Fibroblast of skin of back (primary cell): ENCODE measurements at regions not wholly inside any gene's neighbourhood (a gene's known extent, or its start where the extent isn't known, plus 50 kb on each side); places are given as distances from the start of the nearest gene placed in this dataset.
"Not testable (repeated sequence)": the region's sequence is repeated elsewhere in the genome, so short reads cannot be mapped to it uniquely, and the experiment has no call there.

Experiments used
- DNase-seq: peaks from one replicate; pipeline ENCODE4 v3.0.0-alpha.2; 2013

GRCh38 chr5:124054564-124054963 is 542.6 kb downstream of the CSNK1G3 start:
- DNase-seq = no peak

GRCh38 chr5:124053340-124053739 is 541.4 kb downstream of the CSNK1G3 start:
- DNase-seq = peak; percentile 12

- no peak for DNase-seq
Measured at GRCh38 chr5:124052201-124052600, 540.2 kb downstream of the CSNK1G3 start.

- no peak for DNase-seq
Measured at GRCh38 chr5:124050120-124050770, 538.3 kb downstream of the CSNK1G3 start.

- DNase-seq = no peak
Measured at GRCh38 chr5:124045412-124045811, 533.4 kb downstream of the CSNK1G3 start.

- DNase-seq = no peak
Measured at GRCh38 chr5:124044613-124045012, 532.6 kb downstream of the CSNK1G3 start.

DNA sequence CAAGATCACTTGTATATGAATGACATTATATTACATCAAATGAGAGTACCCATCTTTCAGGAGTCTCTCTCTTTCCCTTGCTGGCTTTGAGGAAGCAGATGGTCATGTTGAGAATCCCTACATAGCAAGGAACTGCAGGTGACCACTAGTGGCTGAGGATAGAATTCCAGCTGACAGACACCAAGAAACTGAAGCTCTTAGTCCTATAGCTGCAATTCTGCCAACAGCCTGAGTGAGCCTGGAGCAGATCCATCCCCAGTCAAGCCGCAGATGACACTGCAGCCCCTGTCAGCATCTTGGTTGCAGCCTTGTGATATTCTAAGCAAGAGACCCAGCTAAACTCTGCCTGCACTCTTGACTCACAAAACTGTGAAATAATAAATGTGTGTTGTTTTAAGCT is 531.5 kb downstream of the CSNK1G3 start:
- DNase-seq = peak; percentile 16

- DNase-seq = peak; percentile 28
Measured at GRCh38 chr5:124040799-124041198, 528.8 kb downstream of the CSNK1G3 start.

DNA sequence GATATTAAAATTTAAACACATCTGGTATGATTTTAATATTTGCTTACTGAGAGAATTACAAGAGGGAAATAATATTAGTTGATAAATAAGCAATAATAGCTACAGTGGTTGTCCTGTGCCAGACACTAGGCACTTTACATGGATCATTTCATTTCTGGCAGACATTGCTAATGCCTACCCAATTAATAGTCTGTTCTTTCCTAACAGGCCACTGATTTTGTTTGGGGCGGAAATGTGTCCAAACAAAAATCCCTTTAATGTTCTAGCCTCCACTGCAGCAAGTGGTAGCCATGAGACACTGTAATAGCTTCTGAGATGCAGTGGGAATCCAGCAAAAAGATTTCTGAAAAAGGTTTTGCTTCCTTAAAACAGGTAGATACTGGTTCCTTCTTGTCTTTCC is 527.4 kb downstream of the CSNK1G3 start:
- no peak for DNase-seq

GRCh38 chr5:124036786-124037185 is 524.8 kb downstream of the CSNK1G3 start:
- no peak for DNase-seq

DNA sequence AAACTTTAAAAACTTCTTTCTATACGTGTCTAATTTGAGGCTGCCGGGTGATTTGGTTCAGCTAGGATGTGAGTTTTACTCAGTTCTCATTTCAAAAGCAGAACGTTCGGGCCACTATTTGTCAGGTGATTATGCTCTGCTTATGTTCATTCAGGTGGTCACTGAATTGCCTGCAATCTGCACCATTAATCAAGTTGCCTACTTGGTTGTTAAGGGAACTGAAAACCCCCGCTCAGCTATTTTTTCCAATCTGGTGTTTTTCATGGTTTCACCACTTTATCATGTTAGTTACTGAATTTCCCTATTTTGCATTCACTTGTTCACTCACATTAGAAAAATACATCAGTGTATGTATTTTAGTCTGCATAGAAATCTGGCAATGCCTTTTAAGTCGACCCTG is 523.0 kb downstream of the CSNK1G3 start:
- no peak for DNase-seq

- no peak for DNase-seq
Measured at GRCh38 chr5:124034083-124034700, 522.2 kb downstream of the CSNK1G3 start.

DNA sequence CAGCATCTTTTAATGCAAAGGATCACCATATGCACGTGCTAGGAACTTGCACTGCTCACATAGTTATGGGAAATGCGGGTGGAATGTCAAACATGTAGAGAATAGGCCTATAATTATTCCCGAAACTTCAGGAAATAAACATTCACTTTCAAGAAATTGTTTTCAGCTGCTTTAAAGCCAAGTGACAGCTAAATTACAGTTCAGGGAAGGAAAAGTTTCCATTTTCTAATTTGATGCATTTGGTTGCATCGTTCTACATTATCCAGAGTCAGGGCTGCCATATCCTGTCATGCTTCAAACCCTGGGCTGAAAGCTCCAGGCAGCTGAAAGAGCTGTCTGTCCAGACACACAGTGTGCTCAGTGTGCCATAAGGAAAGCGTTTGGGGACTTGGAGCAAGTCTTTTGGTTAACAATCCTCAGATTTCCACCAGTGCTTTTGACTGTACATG is 518.1 kb downstream of the CSNK1G3 start:
- DNase-seq = peak; percentile 5

GRCh38 chr5:124027441-124027840 is 515.5 kb downstream of the CSNK1G3 start:
- DNase-seq = no peak

DNA sequence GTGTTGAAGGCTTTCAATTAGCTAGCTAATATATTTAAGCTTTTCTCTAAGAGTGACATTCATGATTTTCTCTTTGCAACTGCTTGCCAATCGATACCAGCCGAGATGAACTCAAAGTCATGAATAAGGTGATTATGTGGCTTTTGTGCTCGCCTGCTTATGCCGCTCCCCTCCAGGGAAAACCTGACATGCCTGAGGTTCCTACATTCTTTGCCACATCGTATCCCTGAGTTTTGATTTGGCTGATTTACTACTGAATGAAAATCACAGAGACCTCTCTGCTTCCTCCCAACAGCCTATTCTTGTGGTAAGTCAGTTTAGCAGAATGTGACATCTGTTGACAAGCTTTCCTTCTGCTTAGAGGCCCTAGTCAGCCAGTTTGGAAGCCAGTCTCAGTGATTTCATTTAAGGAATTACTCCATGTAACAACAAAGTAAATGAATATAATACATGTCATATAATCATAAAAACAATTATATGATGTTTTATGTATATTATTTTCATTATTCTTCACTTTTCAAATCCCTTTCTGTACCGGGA is 513.4 kb downstream of the CSNK1G3 start:
- no peak for DNase-seq

GRCh38 chr5:124022966-124023365 is 511.0 kb downstream of the CSNK1G3 start:
- no peak for DNase-seq

DNA sequence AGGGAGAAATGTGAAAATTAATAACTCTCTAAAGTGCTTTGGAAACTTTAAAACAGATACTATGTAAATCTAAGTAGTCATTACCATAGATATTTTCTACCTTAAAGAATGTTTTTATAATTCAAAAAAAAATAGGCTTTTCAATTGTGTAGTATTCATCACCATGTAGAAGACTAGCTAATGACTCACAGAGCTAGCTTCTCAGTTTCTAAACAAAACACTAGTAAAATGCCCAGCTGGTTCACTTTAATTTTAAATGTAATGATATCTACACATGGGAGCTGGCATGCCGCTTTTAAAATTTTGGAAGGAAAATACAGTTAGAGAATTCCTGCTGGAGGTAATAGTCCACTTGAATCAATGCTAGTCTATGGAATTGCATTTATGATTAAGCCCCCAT is 509.8 kb downstream of the CSNK1G3 start:
- DNase-seq = peak; percentile 66

DNA sequence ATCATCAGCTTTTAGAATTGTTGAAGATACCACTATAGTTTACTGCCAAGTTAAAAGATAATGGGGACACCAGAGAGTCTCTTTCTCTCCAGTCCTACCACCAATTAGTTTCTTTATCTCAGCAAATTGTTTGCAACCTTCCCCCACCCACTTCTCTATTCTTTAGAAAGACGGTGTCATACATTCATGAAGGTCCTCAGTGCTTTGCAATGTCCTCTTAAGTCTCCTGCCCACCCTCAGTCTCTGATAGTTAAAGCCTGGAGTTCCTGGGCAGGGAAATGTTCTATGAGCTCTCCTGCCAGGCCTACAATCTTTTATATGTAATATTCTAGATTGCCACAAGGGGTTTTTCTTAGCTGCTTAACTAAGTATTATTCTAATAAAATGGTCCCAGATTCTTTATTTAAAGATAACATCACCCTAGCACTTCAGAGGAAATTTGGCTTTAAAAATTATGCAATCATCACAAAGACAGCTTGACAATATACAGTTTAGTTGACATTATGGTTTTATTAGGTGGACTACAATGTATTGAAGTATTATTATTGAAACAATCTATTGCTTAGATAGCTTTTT is 509.2 kb downstream of the CSNK1G3 start:
- no peak for DNase-seq

GRCh38 chr5:124017321-124017720 is 505.3 kb downstream of the CSNK1G3 start:
- DNase-seq = not testable (repeated sequence)

GRCh38 chr5:124007675-124008398 is 495.9 kb downstream of the CSNK1G3 start:
- DNase-seq = no peak

- peak; percentile 52 for DNase-seq
Measured at GRCh38 chr5:124001036-124001615, 489.1 kb downstream of the CSNK1G3 start.

GRCh38 chr5:124000538-124000937 is 488.6 kb downstream of the CSNK1G3 start:
- DNase-seq = no peak
